Fibroblast of the aortic adventitia (primary cell): ENCODE measurements at regions not wholly inside any gene's neighbourhood (a gene's known extent, or its start where the extent isn't known, plus 50 kb on each side); places are given as distances from the start of the nearest gene placed in this dataset.
A peak's percentile ranks its signal among the peaks of the same experiment; 100 is the strongest.

Experiments used
- DNase-seq: peaks from one replicate; pipeline ENCODE4 v3.0.0-alpha.2; 2010; ENCODE audit warnings: low read depth
- H3K4me3 ChIP-seq: 2 replicates; pipeline ENCODE4 v1.5.1; 2011; ENCODE audit warnings: low read depth, mild to moderate bottlenecking, control low read depth, low read length, moderate library complexity
- TF ChIP-seq, protein P1 (sequence below): IDR thresholded peaks from 2 replicates; pipeline ENCODE4 v1.5.1; 2011; ENCODE audit warnings: mild to moderate bottlenecking, low read length, control low read depth, inconsistent platforms; ENCODE audit not compliant: insufficient read depth

- TF ChIP-seq, protein P1, sequence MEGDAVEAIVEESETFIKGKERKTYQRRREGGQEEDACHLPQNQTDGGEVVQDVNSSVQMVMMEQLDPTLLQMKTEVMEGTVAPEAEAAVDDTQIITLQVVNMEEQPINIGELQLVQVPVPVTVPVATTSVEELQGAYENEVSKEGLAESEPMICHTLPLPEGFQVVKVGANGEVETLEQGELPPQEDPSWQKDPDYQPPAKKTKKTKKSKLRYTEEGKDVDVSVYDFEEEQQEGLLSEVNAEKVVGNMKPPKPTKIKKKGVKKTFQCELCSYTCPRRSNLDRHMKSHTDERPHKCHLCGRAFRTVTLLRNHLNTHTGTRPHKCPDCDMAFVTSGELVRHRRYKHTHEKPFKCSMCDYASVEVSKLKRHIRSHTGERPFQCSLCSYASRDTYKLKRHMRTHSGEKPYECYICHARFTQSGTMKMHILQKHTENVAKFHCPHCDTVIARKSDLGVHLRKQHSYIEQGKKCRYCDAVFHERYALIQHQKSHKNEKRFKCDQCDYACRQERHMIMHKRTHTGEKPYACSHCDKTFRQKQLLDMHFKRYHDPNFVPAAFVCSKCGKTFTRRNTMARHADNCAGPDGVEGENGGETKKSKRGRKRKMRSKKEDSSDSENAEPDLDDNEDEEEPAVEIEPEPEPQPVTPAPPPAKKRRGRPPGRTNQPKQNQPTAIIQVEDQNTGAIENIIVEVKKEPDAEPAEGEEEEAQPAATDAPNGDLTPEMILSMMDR = no peak
- no peak overlapping the region for H3K4me3 ChIP-seq
- DNase-seq = peak; percentile 33
These were observed 124.8 kb upstream of the LRIG1 start for GRCh38 chr3:66625505-66626216.

GRCh38 chr3:66629150-66629981, 128.5 kb upstream of the LRIG1 start:
- DNase-seq = no peak
- TF ChIP-seq, protein P1 = no peak
- H3K4me3 ChIP-seq = no peak overlapping the region

DNA sequence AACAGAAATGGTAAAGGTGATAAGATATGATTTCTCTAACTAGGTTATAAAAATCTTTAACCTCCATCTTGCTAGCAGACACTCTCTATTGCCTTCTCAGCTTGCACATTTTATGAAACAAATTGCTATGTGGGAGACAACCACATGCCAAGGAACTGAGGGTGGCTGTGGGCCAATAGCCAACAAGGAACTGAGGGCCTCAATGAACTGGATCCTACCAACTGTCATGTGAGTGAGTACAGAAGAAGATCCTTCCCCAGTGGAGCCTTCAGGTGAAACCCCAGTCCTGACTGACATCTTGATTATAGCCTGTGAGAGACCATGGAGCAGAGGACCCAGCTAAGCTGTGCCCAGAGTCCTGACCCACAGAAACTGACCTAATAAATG, 129.2 kb upstream of the LRIG1 start:
- no peak for DNase-seq
- H3K4me3 ChIP-seq = no peak overlapping the region
- TF ChIP-seq, protein P1 = no peak

DNA sequence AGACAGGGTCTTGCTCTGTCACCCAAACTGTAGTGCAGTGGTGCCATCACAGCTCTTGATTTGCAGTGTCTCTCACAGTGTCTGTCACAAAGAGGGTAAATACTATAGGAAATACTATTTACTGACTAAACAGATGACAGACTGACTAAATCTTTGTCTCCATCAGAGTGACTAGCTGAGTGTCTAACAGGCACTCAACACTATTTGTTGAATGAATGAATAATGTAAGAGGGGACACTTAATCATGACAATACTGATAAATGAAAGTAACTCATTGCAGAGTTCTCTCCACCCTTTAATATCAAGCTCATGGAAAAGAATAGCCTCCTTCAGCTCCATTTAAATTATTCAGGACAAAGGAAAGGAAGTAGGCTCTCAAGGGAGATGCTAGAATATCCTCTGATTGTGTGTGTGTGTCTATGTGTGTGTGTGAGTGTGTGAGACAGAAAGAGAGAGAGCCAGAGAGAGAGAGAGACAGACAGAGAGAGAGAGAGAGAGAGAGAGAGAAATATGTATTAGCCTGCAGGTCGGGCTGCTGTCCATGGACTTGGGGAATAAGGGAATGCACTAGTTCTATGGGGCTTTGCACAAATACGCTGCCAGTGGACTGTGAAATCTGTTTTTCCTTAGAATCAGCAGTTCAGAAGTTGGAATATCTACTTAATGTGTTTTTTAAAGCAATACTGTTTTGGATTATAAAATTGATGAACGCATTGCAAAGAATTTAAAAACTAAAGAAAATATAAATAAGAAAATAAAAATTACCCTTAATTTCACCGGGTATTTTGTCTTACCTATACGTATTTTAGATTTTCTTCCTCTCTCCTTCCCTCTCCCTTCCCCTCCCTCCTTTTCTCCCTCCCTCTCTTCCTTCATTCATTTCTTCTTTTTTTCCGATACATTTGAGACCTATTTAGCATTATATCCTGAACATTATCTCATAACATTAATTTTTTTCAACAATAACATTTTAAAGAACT, 132.9 kb upstream of the LRIG1 start:
- TF ChIP-seq, protein P1 = no peak
- H3K4me3 ChIP-seq = no peak overlapping the region
- peak; percentile 20 for DNase-seq

DNA sequence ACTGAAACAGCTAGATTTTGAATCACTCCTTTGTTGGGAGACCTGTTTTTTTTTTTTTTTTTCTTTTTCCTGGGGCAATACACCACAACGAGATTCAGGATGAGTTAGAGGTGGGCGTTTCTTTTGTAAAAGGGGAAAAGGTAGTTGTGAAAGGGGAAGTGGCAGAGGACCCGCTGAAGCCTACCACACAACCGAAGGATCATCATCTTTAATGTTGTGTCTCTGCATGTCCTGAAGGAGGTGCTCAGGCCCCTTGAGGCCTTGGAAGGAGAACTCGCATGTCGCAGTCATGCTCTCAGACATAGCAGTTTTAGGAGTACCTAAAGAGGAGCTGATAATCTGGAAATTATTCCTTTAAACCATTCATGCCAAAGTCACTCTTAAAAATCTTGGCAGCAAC, 137.9 kb upstream of the LRIG1 start:
- no peak overlapping the region for H3K4me3 ChIP-seq
- DNase-seq = no peak
- TF ChIP-seq, protein P1 = no peak

GRCh38 chr3:66639809-66640356, 139.1 kb upstream of the LRIG1 start:
- TF ChIP-seq, protein P1 = no peak
- H3K4me3 ChIP-seq = no peak overlapping the region
- DNase-seq = no peak
